LNCaP clone FGC (cell line): ENCODE measurements at regions not wholly inside any gene's neighbourhood (a gene's known extent, or its start where the extent isn't known, plus 50 kb on each side); places are given as distances from the start of the nearest gene placed in this dataset.

Experiments
- DNase-seq: peaks from one replicate; pipeline ENCODE4 v3.0.0-alpha.2; 2011; ENCODE audit warnings: low read depth
- H3K4me3 ChIP-seq: 2 replicates; pipeline ENCODE4 v1.5.1; 2011; ENCODE audit warnings: mild to moderate bottlenecking, low read depth, low read length, control low read depth
- CTCF ChIP-seq: IDR thresholded peaks from 2 replicates; pipeline ENCODE4 v1.5.1; 2012; ENCODE audit warnings: mild to moderate bottlenecking; ENCODE audit not compliant: control insufficient read depth, insufficient read depth; ENCODE audit errors: extremely low read depth

DNA sequence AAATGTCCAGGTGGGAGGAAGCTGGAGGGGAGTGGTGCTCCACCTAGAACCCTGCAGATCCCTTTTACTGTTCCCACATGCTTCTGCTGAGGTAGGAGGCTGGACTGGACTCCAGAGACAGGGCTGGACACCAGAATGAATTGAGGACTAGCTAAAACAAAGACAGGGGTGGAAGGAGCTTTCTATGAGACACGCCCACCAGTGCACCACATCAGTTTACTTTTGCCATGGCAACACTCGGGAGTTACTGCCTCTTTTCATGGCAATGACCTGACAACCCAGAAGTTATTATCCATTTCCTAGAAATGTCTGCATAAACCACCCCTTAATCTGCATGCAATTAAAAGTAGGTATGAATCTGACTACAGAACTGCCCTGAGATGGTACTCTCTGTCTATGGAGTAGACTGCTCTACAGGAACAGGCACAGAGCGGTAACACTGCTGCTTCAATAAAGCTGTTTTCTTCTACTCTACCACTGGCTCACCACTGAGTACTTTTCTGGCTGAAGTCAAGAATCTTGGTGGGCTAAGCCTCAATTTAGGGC lies 211.7 kb downstream of the TFAP2C start:
- no peak for DNase-seq
- TF ChIP-seq CTCF = no peak
- no peak overlapping the region for H3K4me3 ChIP-seq

- TF ChIP-seq CTCF = no peak
- no peak overlapping the region for H3K4me3 ChIP-seq
- no peak for DNase-seq
Observed at GRCh38 chr20:56841346-56841908, 212.3 kb downstream of the TFAP2C start.

DNA sequence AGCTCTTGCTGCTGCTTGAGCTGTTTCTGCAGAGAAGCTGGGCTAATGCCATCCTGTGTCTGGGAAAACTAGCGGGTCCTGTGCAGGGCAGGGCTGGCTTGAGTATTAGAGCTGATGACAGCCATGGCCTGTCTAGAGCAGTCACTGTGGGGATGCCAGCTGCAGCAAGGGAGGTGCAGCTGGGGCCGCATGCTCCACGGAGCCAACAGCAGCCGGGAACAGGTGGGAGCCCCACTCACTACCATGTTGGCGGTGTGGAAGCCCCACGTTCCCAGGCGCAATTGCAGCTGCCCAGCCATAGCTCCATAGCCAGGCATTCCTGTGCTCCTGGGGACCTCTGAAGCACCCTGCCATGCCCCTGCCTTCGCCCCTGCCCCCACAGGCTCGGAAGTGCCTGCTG lies 212.9 kb downstream of the TFAP2C start:
- no peak overlapping the region for H3K4me3 ChIP-seq

GRCh38 chr20:56843386-56843785 lies 214.3 kb downstream of the TFAP2C start:
- no peak for TF ChIP-seq CTCF
- DNase-seq = no peak
- H3K4me3 ChIP-seq = no peak overlapping the region

More for the DNA sequence above, 212.9 kb downstream of the TFAP2C start:
- TF ChIP-seq CTCF = no peak
- no peak for DNase-seq

- H3K4me3 ChIP-seq = no peak overlapping the region
- TF ChIP-seq CTCF = peak; percentile 43
- peak; percentile 2 for DNase-seq
Observed at GRCh38 chr20:56843817-56844216, 214.7 kb downstream of the TFAP2C start.

DNA sequence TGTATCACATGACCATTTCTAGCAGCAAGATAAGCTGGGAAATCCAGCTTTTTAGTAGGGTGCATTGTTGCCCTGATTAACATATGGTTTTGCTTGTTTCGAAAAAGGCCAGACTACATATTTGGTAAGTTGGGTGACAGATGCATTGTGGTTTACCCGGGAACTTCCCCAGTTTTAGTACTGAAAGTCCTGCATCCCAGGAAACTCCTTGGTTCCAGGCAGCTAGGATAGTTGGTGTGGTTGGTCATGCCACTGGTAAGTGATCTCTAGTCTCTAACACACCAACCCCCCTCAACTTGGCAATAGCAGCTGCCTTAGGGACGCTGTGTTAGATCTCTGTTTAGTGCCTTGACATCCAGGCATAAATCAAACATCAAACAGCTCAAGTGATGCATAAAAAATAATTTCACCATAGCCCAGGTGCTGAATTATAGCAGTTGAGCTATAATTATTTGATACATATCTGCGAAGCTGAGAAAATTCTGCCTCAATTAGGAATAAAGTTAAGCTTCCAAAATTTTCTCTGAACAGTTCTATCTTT lies 216.5 kb downstream of the TFAP2C start:
- no peak for TF ChIP-seq CTCF
- DNase-seq = no peak
- no peak overlapping the region for H3K4me3 ChIP-seq

GRCh38 chr20:56848561-56848960 lies 219.5 kb downstream of the TFAP2C start:
- no peak for TF ChIP-seq CTCF
- H3K4me3 ChIP-seq = no peak overlapping the region

More at GRCh38 chr20:56848561-56848960, 219.5 kb downstream of the TFAP2C start:
- no peak for DNase-seq
